K562 (cell line): ENCODE measurements at regions not wholly inside any gene's neighbourhood (a gene's known extent, or its start where the extent isn't known, plus 50 kb on each side); places are given as distances from the start of the nearest gene placed in this dataset.
"Not testable (repeated sequence)": the region's sequence is repeated elsewhere in the genome, so short reads cannot be mapped to it uniquely, and the experiment has no call there.

Experiments used
- ATAC-seq: fragments of 200-7000 bp; cut with Tn5 transposase; 3 replicates; pipeline ENCODE4 v1.9.1; 2020; ENCODE audit warnings: moderate library complexity
- BruUV-seq: library from RNA; stranded (reverse); fragments of 400-500 nt; replicated peaks from 2 replicates; lab custom pipeline; 2021; lab: Mats Ljungman, UMichigan
- CTCF ChIA-PET: fragments of 300-600 bp; formaldehyde crosslinking; extraction: SDS; loops from one replicate; lab custom pipeline; 2021; ENCODE audit warnings: low intra/inter-chr PET ratio; lab: Yijun Ruan, JAX
- POLR2A ChIA-PET: fragments of 300-600, 350-650 bp; sonication (Branson Sonifier 250); formaldehyde crosslinking; extraction: SDS; loops from one replicate; lab custom pipeline; 2021; ENCODE audit warnings: antibody characterized with exemption, inconsistent platforms; lab: Yijun Ruan, JAX
- DNase-seq, 4 experiments: peaks; one replicate each; pipeline versions ENCODE4 v3.0.0 to v3.0.0-alpha.2; 2011 to 2018; ENCODE audit warnings: low spot score in 3 of 4, mixed read lengths in 3 of 4; ENCODE audit errors: extremely low read depth in 1 of 4
- FAIRE-seq: peaks from 2 replicates; lab custom pipeline; 2011; peaks lifted over from hg19 to GRCh38; lab: Jason Lieb, UNC
- H2AFZ ChIP-seq: 2 replicates; pipeline ENCODE4 v1.6.0; 2011; ENCODE audit warnings: low read depth, low read length, control low read depth, inconsistent platforms
- H3K27ac ChIP-seq: fragments of 200-600 bp; 3 replicates; pipeline ENCODE4 v1.8.0; 2011; ENCODE audit warnings: low read depth, mild to moderate bottlenecking, control low read depth, inconsistent platforms, low read length, moderate library complexity, mixed read lengths; ENCODE audit errors: extremely low read depth
- H3K27me3 ChIP-seq, 2 experiments: fragments of 300-600 bp in 1 of 2; 2 replicates in 1 of 2; 3 replicates in 1 of 2; pipeline versions ENCODE4 v1.6.0 to v1.8.0; 2011; ENCODE audit warnings: inconsistent platforms in 2 of 2, low read length in 2 of 2, mild to moderate bottlenecking in 1 of 2, mixed read lengths in 1 of 2, moderate library complexity in 1 of 2; ENCODE audit not compliant: control insufficient read depth in 2 of 2, insufficient read depth in 2 of 2
- H3K36me3 ChIP-seq: fragments of 300-600 bp; 3 replicates; pipeline ENCODE4 v1.8.0; 2011; ENCODE audit warnings: mild to moderate bottlenecking, low read length, inconsistent platforms; ENCODE audit not compliant: control insufficient read depth, insufficient read depth
- H3K4me1 ChIP-seq, 2 experiments: fragments of 200-600 bp in 1 of 2; replicated peaks in 1 of 2; 2 replicates in 1 of 2; 3 replicates in 1 of 2; pipeline versions ENCODE4 v1.5.1 to v1.8.0; 2011; ENCODE audit warnings: inconsistent platforms in 2 of 2, low read length in 2 of 2, mild to moderate bottlenecking in 1 of 2, mixed read lengths in 1 of 2, moderate library complexity in 1 of 2; ENCODE audit not compliant: control insufficient read depth in 2 of 2, insufficient read depth in 2 of 2
- H3K4me2 ChIP-seq: 2 replicates; pipeline ENCODE4 v1.6.1; 2011; ENCODE audit warnings: low read length, control low read depth, inconsistent platforms, mixed read lengths; ENCODE audit not compliant: insufficient read depth
- H3K4me3 ChIP-seq: fragments of 200-600 bp; sonication (generic), shearing (Covaris generic); 2 replicates; pipeline ENCODE4 v1.5.1; 2016; ENCODE audit warnings: control low read depth, inconsistent platforms
- H3K79me2 ChIP-seq: fragments of 200-600 bp; 3 replicates; pipeline ENCODE4 v1.8.0; 2011; ENCODE audit warnings: low read length, inconsistent platforms; ENCODE audit not compliant: control insufficient read depth, insufficient read depth
- H3K9ac ChIP-seq, 2 experiments: 2 replicates each; pipeline versions ENCODE4 v1.6.0 to v1.6.1; 2011; ENCODE audit warnings: low read depth in 2 of 2, low read length in 2 of 2, control low read depth in 1 of 2, inconsistent platforms in 1 of 2, mild to moderate bottlenecking in 1 of 2, mixed read lengths in 1 of 2; ENCODE audit not compliant: insufficient read depth in 1 of 2
- H3K9me1 ChIP-seq: one replicate; pipeline ENCODE4 v1.6.0; 2011; ENCODE audit warnings: inconsistent platforms, mild to moderate bottlenecking, low read length, moderate library complexity; ENCODE audit not compliant: control insufficient read depth, insufficient read depth
- H3K9me3 ChIP-seq: replicated peaks from 2 replicates; pipeline ENCODE4 v1.5.1; 2011; ENCODE audit warnings: low read depth, low read length, inconsistent platforms; ENCODE audit not compliant: control insufficient read depth, insufficient read depth
- H4K20me1 ChIP-seq: replicated peaks from 2 replicates; pipeline ENCODE4 v1.6.1; 2011; ENCODE audit warnings: low read length, inconsistent platforms, mixed read lengths; ENCODE audit not compliant: control insufficient read depth, insufficient read depth
- CAMTA2 ChIP-seq: fragments of 250-450 bp; sonication (Bioruptor Pico); conservative IDR thresholded peaks from 2 replicates; pipeline ENCODE4 v1.5.1; 2022
- CBFA2T2 ChIP-seq: fragments of 450-650 bp; conservative IDR thresholded peaks from 2 replicates; pipeline ENCODE4 v1.6.1; 2017; ENCODE audit warnings: mild to moderate bottlenecking
- NFIX ChIP-seq: fragments of 250-450 bp; sonication (Bioruptor Pico); IDR thresholded peaks from 2 replicates; pipeline ENCODE4 v1.4.0; 2020; ENCODE audit warnings: low read depth, mild to moderate bottlenecking, moderate library complexity
- PYGO2 ChIP-seq: fragments of 450-650 bp; IDR thresholded peaks from 2 replicates; pipeline ENCODE4 v1.6.1; 2016; ENCODE audit warnings: mild to moderate bottlenecking, missing genetic modification characterization, moderate library complexity, missing compliant biosample characterization
- SLC30A9 ChIP-seq: fragments of 250-450 bp; sonication (Bioruptor Pico); IDR thresholded peaks from 2 replicates; pipeline ENCODE4 v1.8.0; 2022; ENCODE audit warnings: mild to moderate bottlenecking, moderate library complexity
- ZNF224 ChIP-seq: sonication (generic); formaldehyde crosslinking; IDR thresholded peaks from 2 replicates; pipeline ENCODE4 v1.8.0; 2022; ENCODE audit warnings: mild to moderate bottlenecking, missing genetic modification reagents
- ZNF232 ChIP-seq: sonication (generic); formaldehyde crosslinking; IDR thresholded peaks from 2 replicates; pipeline ENCODE4 v1.8.0; 2022; ENCODE audit warnings: mild to moderate bottlenecking, missing genetic modification reagents
- ZNF57 ChIP-seq: fragments of 450-650 bp; formaldehyde crosslinking; IDR thresholded peaks from 2 replicates; pipeline ENCODE4 v1.4.0; 2020; ENCODE audit warnings: mild to moderate bottlenecking, moderate library complexity
- ZNF764 ChIP-seq: fragments of 250-450 bp; sonication (Bioruptor Pico); IDR thresholded peaks from 2 replicates; pipeline ENCODE4 v1.4.0; 2020; ENCODE audit warnings: low read depth, mild to moderate bottlenecking, moderate library complexity
- WGBS: fragments of 100-300 bp; shearing (Covaris generic); methylation state at CpG from one replicate; pipeline ENCODE4 v1.1.6; 2016; ENCODE audit warnings: low coverage, mixed read lengths; ENCODE audit not compliant: insufficient coverage; ENCODE audit errors: missing lambda C conversion rate; 5-methylcytosine and 5-hydroxymethylcytosine counted together
- in situ Hi-C: fragments of 300-500 bp; cut with MboI; formaldehyde crosslinking; loops from 4 replicates; pipeline ENCODE4 v1.15.0; 2018; ENCODE audit warnings: inconsistent platforms, mixed read lengths
- intact Hi-C: fragments of 100-400 bp; cut with micrococcal nuclease; formaldehyde crosslinking; loops from 2 replicates; pipeline ENCODE4 v1.14.2; 2022
- TF ChIP-seq, protein P1 (sequence below): fragments of 450-650 bp; IDR thresholded peaks from 2 replicates; pipeline ENCODE4 v1.6.1; 2017; ENCODE audit warnings: antibody characterized with exemption, mild to moderate bottlenecking
- TF ChIP-seq, protein P2 (sequence below): fragments of 200-800 bp; sonication (Bioruptor generic); IDR thresholded peaks from 2 replicates; pipeline ENCODE4 v1.6.1; 2017; ENCODE audit warnings: missing genetic modification characterization, missing compliant biosample characterization

DNA sequence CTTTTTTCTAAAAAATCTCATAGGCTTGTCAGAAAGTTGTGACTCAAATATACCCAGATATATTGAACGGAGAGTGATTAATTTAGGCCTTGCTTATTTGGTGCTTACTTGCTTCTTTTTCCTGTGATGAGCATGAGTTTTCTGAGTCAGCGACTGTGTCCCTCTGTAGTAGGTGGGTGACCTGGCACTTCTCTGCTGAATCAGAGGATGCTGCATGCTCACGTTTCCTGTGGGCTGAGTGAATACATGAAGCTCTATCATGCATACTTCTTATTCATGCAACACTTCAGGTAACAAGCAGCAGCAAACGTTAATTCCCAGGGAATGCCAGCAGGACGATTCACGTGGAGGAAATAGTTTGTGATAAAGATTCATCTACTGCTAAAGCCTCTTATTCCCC lies 245.0 kb downstream of the KLF5 start:
- Histone ChIP-seq H3K27me3 (no peaks in the 10 kb centered on the region), H3K9me1 (no peaks in the 10 kb centered on the region), H3K36me3 (no peaks in the 10 kb centered on the region), H4K20me1 (no peaks in the 10 kb centered on the region), H3K79me2 (no peaks in the 10 kb centered on the region), H3K27ac (no peak overlapping the region), H3K9ac (no peak overlapping the region), H3K4me2 (no peak overlapping the region), H2AFZ (no peak overlapping the region), H3K9me3 (no peaks in the 10 kb centered on the region), H3K4me3 (no peak overlapping the region), H3K4me1 (no peaks in the 10 kb centered on the region)
- FAIRE-seq (no peak), ATAC-seq (no peak), DNase-seq (no peak)
- ChIA-PET POLR2A (no interaction called here), CTCF (no interaction called here)
- WGBS, result 0% methylated on average over 6 of the region's 6 CpGs
- TF ChIP-seq ZNF57 (CRISPR knock-in tag) (no peak), CBFA2T2 (no peak), ZNF232 (no peak), ZNF224 (CRISPR knock-in tag) (no peak), SLC30A9 (no peak), ZNF764 (CRISPR knock-in tag) (no peak), PYGO2 (tag) (no peak), CAMTA2 (CRISPR knock-in tag) (no peak), NFIX (CRISPR knock-in tag) (no peak)
- TF ChIP-seq, protein P1, sequence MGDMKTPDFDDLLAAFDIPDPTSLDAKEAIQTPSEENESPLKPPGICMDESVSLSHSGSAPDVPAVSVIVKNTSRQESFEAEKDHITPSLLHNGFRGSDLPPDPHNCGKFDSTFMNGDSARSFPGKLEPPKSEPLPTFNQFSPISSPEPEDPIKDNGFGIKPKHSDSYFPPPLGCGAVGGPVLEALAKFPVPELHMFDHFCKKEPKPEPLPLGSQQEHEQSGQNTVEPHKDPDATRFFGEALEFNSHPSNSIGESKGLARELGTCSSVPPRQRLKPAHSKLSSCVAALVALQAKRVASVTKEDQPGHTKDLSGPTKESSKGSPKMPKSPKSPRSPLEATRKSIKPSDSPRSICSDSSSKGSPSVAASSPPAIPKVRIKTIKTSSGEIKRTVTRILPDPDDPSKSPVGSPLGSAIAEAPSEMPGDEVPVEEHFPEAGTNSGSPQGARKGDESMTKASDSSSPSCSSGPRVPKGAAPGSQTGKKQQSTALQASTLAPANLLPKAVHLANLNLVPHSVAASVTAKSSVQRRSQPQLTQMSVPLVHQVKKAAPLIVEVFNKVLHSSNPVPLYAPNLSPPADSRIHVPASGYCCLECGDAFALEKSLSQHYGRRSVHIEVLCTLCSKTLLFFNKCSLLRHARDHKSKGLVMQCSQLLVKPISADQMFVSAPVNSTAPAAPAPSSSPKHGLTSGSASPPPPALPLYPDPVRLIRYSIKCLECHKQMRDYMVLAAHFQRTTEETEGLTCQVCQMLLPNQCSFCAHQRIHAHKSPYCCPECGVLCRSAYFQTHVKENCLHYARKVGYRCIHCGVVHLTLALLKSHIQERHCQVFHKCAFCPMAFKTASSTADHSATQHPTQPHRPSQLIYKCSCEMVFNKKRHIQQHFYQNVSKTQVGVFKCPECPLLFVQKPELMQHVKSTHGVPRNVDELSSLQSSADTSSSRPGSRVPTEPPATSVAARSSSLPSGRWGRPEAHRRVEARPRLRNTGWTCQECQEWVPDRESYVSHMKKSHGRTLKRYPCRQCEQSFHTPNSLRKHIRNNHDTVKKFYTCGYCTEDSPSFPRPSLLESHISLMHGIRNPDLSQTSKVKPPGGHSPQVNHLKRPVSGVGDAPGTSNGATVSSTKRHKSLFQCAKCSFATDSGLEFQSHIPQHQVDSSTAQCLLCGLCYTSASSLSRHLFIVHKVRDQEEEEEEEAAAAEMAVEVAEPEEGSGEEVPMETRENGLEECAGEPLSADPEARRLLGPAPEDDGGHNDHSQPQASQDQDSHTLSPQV, result no peak
- TF ChIP-seq, protein P2, sequence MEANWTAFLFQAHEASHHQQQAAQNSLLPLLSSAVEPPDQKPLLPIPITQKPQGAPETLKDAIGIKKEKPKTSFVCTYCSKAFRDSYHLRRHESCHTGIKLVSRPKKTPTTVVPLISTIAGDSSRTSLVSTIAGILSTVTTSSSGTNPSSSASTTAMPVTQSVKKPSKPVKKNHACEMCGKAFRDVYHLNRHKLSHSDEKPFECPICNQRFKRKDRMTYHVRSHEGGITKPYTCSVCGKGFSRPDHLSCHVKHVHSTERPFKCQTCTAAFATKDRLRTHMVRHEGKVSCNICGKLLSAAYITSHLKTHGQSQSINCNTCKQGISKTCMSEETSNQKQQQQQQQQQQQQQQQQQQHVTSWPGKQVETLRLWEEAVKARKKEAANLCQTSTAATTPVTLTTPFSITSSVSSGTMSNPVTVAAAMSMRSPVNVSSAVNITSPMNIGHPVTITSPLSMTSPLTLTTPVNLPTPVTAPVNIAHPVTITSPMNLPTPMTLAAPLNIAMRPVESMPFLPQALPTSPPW (CRISPR knock-in tag), result no peak
- BruUV-seq, result no TSS peak
- in situ Hi-C loops, result no loop called here
- intact Hi-C loops, result no loop called here

DNA sequence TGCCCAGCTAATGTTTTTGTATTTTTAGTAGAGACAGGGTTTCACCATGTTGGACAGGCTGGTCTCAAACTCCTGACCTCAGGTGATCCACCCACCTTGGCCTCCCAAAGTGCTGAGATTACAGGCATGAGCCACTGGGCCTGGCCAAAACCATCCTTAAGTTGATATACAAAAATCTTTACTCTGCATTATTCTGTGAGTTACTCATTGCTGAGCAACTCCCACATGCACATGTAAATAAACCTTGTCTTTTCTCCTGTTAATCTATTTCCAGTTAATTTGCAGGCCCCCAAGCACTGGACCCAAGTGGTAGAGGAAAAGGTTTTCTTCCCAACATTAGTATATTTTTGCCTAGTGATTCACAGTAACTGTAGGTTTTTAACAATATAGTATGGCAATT lies 242.8 kb downstream of the KLF5 start:
- H3K27ac ChIP-seq, POLR2A ChIA-PET, H3K9me1 ChIP-seq, CTCF ChIA-PET, intact Hi-C loops, H3K36me3 ChIP-seq, H4K20me1 ChIP-seq, H3K9me3 ChIP-seq, H2AFZ ChIP-seq, H3K9ac ChIP-seq, H3K4me3 ChIP-seq, H3K79me2 ChIP-seq, BruUV-seq, DNase-seq, FAIRE-seq, ATAC-seq, H3K4me2 ChIP-seq, H3K4me1 ChIP-seq, H3K27me3 ChIP-seq, in situ Hi-C loops: not testable (repeated sequence)
